ENCODE measurements at regions not wholly inside any gene's neighbourhood (a gene's known extent, or its start where the extent isn't known, plus 50 kb on each side); places are given as distances from the start of the nearest gene placed in this dataset.

- Mint-ChIP-seq H3K27me3 (peaks cover 8% of the 10 kb centered on the region), H3K4me1 (peaks cover 2% of the 10 kb centered on the region), H3K27ac (no peak overlapping the region), H3K4me3 (no peak overlapping the region), H3K9me3 (no peaks in the 10 kb centered on the region), H3K36me3 (no peaks in the 10 kb centered on the region)
- ATAC-seq (ENCODE audit: low read depth) (no peak), DNase-seq (no peak)
- POLR2A ChIA-PET = no interaction called here
These were observed 144.3 kb upstream of the ERBB4 start for GRCh38 chr2:212682937-212683336.

GRCh38 chr2:212677466-212677865, 138.9 kb upstream of the ERBB4 start:
- Mint-ChIP-seq H3K27ac (no peak overlapping the region), H3K27me3 (peaks cover 6% of the 10 kb centered on the region), H3K36me3 (no peaks in the 10 kb centered on the region), H3K9me3 (no peaks in the 10 kb centered on the region), H3K4me1 (peaks cover 1% of the 10 kb centered on the region), H3K4me3 (no peak overlapping the region)
- DNase-seq = no peak
- no peak for ATAC-seq (ENCODE audit: low read depth)
- POLR2A ChIA-PET = no interaction called here

- peaks cover 2% of the 10 kb centered on the region for H3K27me3 Mint-ChIP-seq
- POLR2A ChIA-PET = no interaction called here
- DNase-seq (no peak), ATAC-seq (ENCODE audit: low read depth) (no peak)
- H3K27ac Mint-ChIP-seq = no peak overlapping the region
- peaks cover 1% of the 10 kb centered on the region for H3K4me1 Mint-ChIP-seq
- H3K9me3 Mint-ChIP-seq = no peaks in the 10 kb centered on the region
- H3K36me3 Mint-ChIP-seq = no peaks in the 10 kb centered on the region
- no peak overlapping the region for H3K4me3 Mint-ChIP-seq
These were observed 133.6 kb upstream of the ERBB4 start for GRCh38 chr2:212672186-212672585.

GRCh38 chr2:212669761-212670160, 131.2 kb upstream of the ERBB4 start:
- no peak for ATAC-seq (ENCODE audit: low read depth)
- Mint-ChIP-seq H3K9me3 (no peaks in the 10 kb centered on the region), H3K27ac (no peak overlapping the region), H3K27me3 (no peaks in the 10 kb centered on the region), H3K4me1 (no peaks in the 10 kb centered on the region), H3K4me3 (no peak overlapping the region), H3K36me3 (no peaks in the 10 kb centered on the region)
- no peak for DNase-seq
- POLR2A ChIA-PET = no interaction called here

GRCh38 chr2:212667751-212668316, 129.2 kb upstream of the ERBB4 start:
- H3K27me3 Mint-ChIP-seq = peaks cover 2% of the 10 kb centered on the region
- no peak overlapping the region for H3K27ac Mint-ChIP-seq
- ATAC-seq (ENCODE audit: low read depth) (no peak), DNase-seq (no peak)
- H3K36me3 Mint-ChIP-seq = no peaks in the 10 kb centered on the region
- no peaks in the 10 kb centered on the region for H3K4me1 Mint-ChIP-seq
- H3K9me3 Mint-ChIP-seq = no peaks in the 10 kb centered on the region
- POLR2A ChIA-PET = no interaction called here
- H3K4me3 Mint-ChIP-seq = no peak overlapping the region

- POLR2A ChIA-PET = no interaction called here
- H3K4me1 Mint-ChIP-seq = no peaks in the 10 kb centered on the region
- no peak overlapping the region for H3K4me3 Mint-ChIP-seq
- H3K27ac Mint-ChIP-seq = no peak overlapping the region
- DNase-seq (no peak), ATAC-seq (ENCODE audit: low read depth) (no peak)
- no peaks in the 10 kb centered on the region for H3K9me3 Mint-ChIP-seq
- H3K27me3 Mint-ChIP-seq = peaks cover 2% of the 10 kb centered on the region
- no peaks in the 10 kb centered on the region for H3K36me3 Mint-ChIP-seq
These were observed 127.3 kb upstream of the ERBB4 start for GRCh38 chr2:212665948-212666347.

GRCh38 chr2:212659441-212659840, 120.8 kb upstream of the ERBB4 start:
- Mint-ChIP-seq H3K4me3 (no peak overlapping the region), H3K36me3 (no peaks in the 10 kb centered on the region), H3K4me1 (no peaks in the 10 kb centered on the region), H3K9me3 (no peaks in the 10 kb centered on the region), H3K27ac (no peak overlapping the region), H3K27me3 (peaks cover 1% of the 10 kb centered on the region)
- DNase-seq (no peak), ATAC-seq (ENCODE audit: low read depth) (no peak)
- POLR2A ChIA-PET = no interaction called here

GRCh38 chr2:212649646-212650045, 111.0 kb upstream of the ERBB4 start:
- H3K36me3 Mint-ChIP-seq = no peaks in the 10 kb centered on the region
- no peak for ATAC-seq (ENCODE audit: low read depth)

GRCh38 chr2:212646698-212647366, 108.2 kb upstream of the ERBB4 start:
- POLR2A ChIA-PET = no interaction called here
- H3K4me1 Mint-ChIP-seq = no peaks in the 10 kb centered on the region
- H3K27ac Mint-ChIP-seq = no peak overlapping the region
- H3K27me3 Mint-ChIP-seq = no peaks in the 10 kb centered on the region
- no peak overlapping the region for H3K4me3 Mint-ChIP-seq
- no peaks in the 10 kb centered on the region for H3K9me3 Mint-ChIP-seq
- DNase-seq (no peak), ATAC-seq (ENCODE audit: low read depth) (no peak)
- H3K36me3 Mint-ChIP-seq = no peaks in the 10 kb centered on the region

More at GRCh38 chr2:212649646-212650045, 111.0 kb upstream of the ERBB4 start:
- Mint-ChIP-seq H3K4me1 (no peaks in the 10 kb centered on the region), H3K9me3 (no peaks in the 10 kb centered on the region), H3K27me3 (no peaks in the 10 kb centered on the region), H3K4me3 (no peak overlapping the region), H3K27ac (no peak overlapping the region)
- POLR2A ChIA-PET = no interaction called here
- no peak for DNase-seq

- Mint-ChIP-seq H3K27ac (no peak overlapping the region), H3K36me3 (no peaks in the 10 kb centered on the region), H3K4me3 (no peak overlapping the region), H3K9me3 (no peaks in the 10 kb centered on the region), H3K4me1 (no peaks in the 10 kb centered on the region), H3K27me3 (no peaks in the 10 kb centered on the region)
- ATAC-seq (ENCODE audit: low read depth) (no peak), DNase-seq (no peak)
- POLR2A ChIA-PET = no interaction called here
These were observed 105.7 kb upstream of the ERBB4 start for GRCh38 chr2:212644195-212644837.

- Mint-ChIP-seq H3K36me3 (no peaks in the 10 kb centered on the region), H3K27me3 (no peaks in the 10 kb centered on the region), H3K4me3 (no peak overlapping the region), H3K27ac (no peak overlapping the region), H3K9me3 (no peaks in the 10 kb centered on the region), H3K4me1 (no peaks in the 10 kb centered on the region)
- ATAC-seq (ENCODE audit: low read depth) = no peak
- POLR2A ChIA-PET = no interaction called here
- no peak for DNase-seq
These were observed 101.8 kb upstream of the ERBB4 start for GRCh38 chr2:212640428-212640827.

- Mint-ChIP-seq H3K4me1 (no peaks in the 10 kb centered on the region), H3K36me3 (no peaks in the 10 kb centered on the region), H3K27ac (no peak overlapping the region), H3K4me3 (no peak overlapping the region), H3K9me3 (no peaks in the 10 kb centered on the region), H3K27me3 (no peaks in the 10 kb centered on the region)
- DNase-seq = no peak
- ATAC-seq (ENCODE audit: low read depth) = no peak
- POLR2A ChIA-PET = no interaction called here
These were observed 100.1 kb upstream of the ERBB4 start for GRCh38 chr2:212638694-212639093.

GRCh38 chr2:212628586-212628985, 90.0 kb upstream of the ERBB4 start:
- H3K27ac Mint-ChIP-seq = no peak overlapping the region
- POLR2A ChIA-PET = no interaction called here
- H3K36me3 Mint-ChIP-seq = no peaks in the 10 kb centered on the region
- H3K4me1 Mint-ChIP-seq = no peaks in the 10 kb centered on the region
- no peak for ATAC-seq (ENCODE audit: low read depth)
- H3K4me3 Mint-ChIP-seq = no peak overlapping the region
- DNase-seq = no peak
- H3K27me3 Mint-ChIP-seq = no peaks in the 10 kb centered on the region
- H3K9me3 Mint-ChIP-seq = no peaks in the 10 kb centered on the region

- DNase-seq (no peak), ATAC-seq (ENCODE audit: low read depth) (no peak)
- no peaks in the 10 kb centered on the region for H3K27me3 Mint-ChIP-seq
- H3K9me3 Mint-ChIP-seq = no peaks in the 10 kb centered on the region
- H3K36me3 Mint-ChIP-seq = no peaks in the 10 kb centered on the region
- no peaks in the 10 kb centered on the region for H3K4me1 Mint-ChIP-seq
- no peak overlapping the region for H3K4me3 Mint-ChIP-seq
- no peak overlapping the region for H3K27ac Mint-ChIP-seq
- POLR2A ChIA-PET = no interaction called here
These were observed 87.8 kb upstream of the ERBB4 start for GRCh38 chr2:212626371-212626918.

Measured in activated naive CD8-positive, alpha-beta T cell treated with anti-CD3 and anti-CD28 coated beads, Interleukin-2, amount 10 ng/mL, durations not matched to agents 7 days and 5 days (primary cell).